Osteocyte (in vitro differentiated cells): ENCODE measurements at regions not wholly inside any gene's neighbourhood (a gene's known extent, or its start where the extent isn't known, plus 50 kb on each side); places are given as distances from the start of the nearest gene placed in this dataset.

Experiments
- DNase-seq: peaks from one replicate; pipeline ENCODE4 v3.0.0; 2021; ENCODE audit warnings: mixed read lengths; ENCODE audit not compliant: unreplicated experiment; ENCODE audit errors: extremely low spot score
- H3K27ac Mint-ChIP-seq: one replicate; pipeline ENCODE4 v1.8.0; 2021; ENCODE audit warnings: mild to moderate bottlenecking, mixed read lengths; ENCODE audit not compliant: unreplicated experiment
- H3K27me3 Mint-ChIP-seq: one replicate; pipeline ENCODE4 v1.8.0; 2021; ENCODE audit warnings: mixed read lengths; ENCODE audit not compliant: unreplicated experiment
- H3K36me3 Mint-ChIP-seq: one replicate; pipeline ENCODE4 v1.8.0; 2021; ENCODE audit warnings: mixed read lengths; ENCODE audit not compliant: unreplicated experiment
- H3K4me1 Mint-ChIP-seq: one replicate; pipeline ENCODE4 v1.8.0; 2021; ENCODE audit warnings: mixed read lengths; ENCODE audit not compliant: unreplicated experiment
- H3K4me3 Mint-ChIP-seq: one replicate; pipeline ENCODE4 v1.8.0; 2021; ENCODE audit warnings: mild to moderate bottlenecking, moderate library complexity, mixed read lengths; ENCODE audit not compliant: unreplicated experiment
- H3K9me3 Mint-ChIP-seq: one replicate; pipeline ENCODE4 v1.8.0; 2021; ENCODE audit warnings: mixed read lengths; ENCODE audit not compliant: unreplicated experiment
- TF ChIP-seq, protein P1 (sequence below): fragments of 200-600 bp; sonication (generic); IDR thresholded peaks from 2 replicates; pipeline ENCODE4 v1.5.0; 2021; ENCODE audit warnings: antibody characterized with exemption, mild to moderate bottlenecking, moderate library complexity

DNA sequence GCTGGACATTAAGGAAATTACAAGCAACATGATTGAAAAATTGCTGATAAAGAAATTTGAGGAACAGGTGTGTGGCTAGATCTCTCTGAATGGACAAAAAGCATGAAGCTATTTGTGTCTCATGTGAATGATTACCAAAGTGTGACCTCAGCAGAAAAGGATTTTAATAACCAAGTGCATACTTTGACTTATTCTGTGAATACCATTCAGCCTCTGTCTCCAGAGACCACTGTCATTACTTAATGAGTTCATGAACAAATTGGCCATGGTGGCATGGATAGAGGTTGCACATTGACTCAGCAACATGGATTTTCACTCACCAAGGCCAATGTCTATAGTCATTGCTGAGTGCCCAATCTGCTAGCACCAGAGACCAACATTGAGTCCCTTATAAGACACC is 874.6 kb upstream of the POT1 start:
- Mint-ChIP-seq H3K27me3 (no peaks in the 10 kb centered on the region), H3K4me3 (no peak overlapping the region), H3K4me1 (no peaks in the 10 kb centered on the region), H3K9me3 (peaks cover 3% of the 10 kb centered on the region), H3K36me3 (no peaks in the 10 kb centered on the region), H3K27ac (no peak overlapping the region)
- TF ChIP-seq, protein P1, sequence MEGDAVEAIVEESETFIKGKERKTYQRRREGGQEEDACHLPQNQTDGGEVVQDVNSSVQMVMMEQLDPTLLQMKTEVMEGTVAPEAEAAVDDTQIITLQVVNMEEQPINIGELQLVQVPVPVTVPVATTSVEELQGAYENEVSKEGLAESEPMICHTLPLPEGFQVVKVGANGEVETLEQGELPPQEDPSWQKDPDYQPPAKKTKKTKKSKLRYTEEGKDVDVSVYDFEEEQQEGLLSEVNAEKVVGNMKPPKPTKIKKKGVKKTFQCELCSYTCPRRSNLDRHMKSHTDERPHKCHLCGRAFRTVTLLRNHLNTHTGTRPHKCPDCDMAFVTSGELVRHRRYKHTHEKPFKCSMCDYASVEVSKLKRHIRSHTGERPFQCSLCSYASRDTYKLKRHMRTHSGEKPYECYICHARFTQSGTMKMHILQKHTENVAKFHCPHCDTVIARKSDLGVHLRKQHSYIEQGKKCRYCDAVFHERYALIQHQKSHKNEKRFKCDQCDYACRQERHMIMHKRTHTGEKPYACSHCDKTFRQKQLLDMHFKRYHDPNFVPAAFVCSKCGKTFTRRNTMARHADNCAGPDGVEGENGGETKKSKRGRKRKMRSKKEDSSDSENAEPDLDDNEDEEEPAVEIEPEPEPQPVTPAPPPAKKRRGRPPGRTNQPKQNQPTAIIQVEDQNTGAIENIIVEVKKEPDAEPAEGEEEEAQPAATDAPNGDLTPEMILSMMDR, result no peak
- DNase-seq, result no peak

DNA sequence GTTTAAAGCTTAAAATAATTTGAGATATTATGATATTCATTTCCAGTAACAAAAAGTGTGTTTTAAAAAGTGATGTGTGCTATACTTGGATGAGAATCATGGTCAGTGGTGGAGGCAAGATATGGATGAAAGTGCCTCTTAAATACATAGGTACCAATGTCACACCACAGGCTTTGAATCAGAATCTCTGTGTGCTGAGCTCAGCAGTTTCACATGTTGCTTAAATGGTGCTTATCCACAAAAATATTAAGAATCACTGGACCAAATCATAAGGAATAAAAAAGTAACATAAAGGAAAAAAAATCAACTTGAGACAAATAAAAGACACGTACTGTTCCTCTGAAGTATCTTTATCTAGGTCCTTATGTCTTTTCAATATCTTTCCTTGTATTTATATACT is 850.5 kb upstream of the POT1 start:
- Mint-ChIP-seq H3K4me1 (peaks cover 6% of the 10 kb centered on the region), H3K9me3 (no peaks in the 10 kb centered on the region), H3K4me3 (no peak overlapping the region), H3K36me3 (no peaks in the 10 kb centered on the region), H3K27me3 (peaks cover 2% of the 10 kb centered on the region), H3K27ac (no peak overlapping the region)
- TF ChIP-seq, protein P1, result no peak
- DNase-seq, result no peak

DNA sequence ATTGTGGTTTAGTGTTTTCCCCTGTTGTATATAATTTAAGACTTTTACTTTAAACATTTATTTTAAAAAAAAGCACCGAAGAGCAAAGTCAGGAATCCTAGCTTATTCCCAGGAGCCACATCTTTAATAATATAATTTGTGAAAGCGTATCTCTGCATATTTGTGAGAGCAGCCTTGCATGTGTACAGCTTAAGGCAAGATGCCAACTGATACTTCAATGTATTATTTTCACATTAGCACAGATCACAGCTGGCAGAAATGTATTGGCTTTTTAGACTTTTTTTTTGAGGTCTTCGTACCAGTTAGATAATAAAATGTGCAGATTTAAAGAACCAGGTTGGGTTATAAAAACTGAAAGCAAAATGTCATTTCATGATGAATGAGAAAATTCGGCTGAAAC is 845.7 kb upstream of the POT1 start:
- TF ChIP-seq, protein P1, result no peak
- no peak overlapping the region for H3K4me3 Mint-ChIP-seq
- no peak overlapping the region for H3K27ac Mint-ChIP-seq
- peaks cover 2% of the 10 kb centered on the region for H3K27me3 Mint-ChIP-seq
- peaks cover 6% of the 10 kb centered on the region for H3K4me1 Mint-ChIP-seq
- no peaks in the 10 kb centered on the region for H3K9me3 Mint-ChIP-seq
- no peak for DNase-seq
- no peaks in the 10 kb centered on the region for H3K36me3 Mint-ChIP-seq

DNA sequence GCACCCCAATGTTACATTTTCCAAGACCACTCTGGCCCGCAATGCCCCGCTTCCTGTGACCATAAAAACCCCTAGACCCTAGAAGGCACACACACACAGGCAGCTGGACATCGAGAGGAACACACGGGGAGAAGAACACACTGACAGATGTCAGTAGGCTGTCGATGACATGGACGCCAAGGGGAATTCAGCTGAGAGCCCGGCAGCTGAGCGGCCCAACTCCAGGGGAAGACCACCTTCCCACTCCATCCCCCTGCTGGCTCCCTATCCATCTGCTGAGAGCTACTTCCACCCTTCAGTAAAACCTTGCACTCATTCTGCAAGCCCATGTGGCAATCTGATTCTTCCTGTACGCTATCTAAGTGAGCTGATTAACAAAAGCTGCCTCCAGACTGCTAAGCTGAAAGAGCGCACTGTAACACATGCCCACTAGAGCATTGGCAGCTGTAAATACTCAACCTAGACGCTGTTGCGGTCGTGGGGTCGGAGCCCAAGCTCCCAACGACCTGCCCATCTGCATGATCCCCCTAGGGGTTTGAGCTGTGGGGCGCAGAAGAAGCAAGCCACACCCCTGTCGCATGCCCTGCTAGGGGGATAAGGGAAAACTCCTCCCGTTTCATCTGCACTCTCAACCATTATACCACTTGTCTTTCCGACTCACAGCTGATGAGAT is 843.6 kb upstream of the POT1 start:
- Mint-ChIP-seq H3K9me3 (no peaks in the 10 kb centered on the region), H3K4me1 (peaks cover 6% of the 10 kb centered on the region), H3K4me3 (no peak overlapping the region), H3K36me3 (no peaks in the 10 kb centered on the region), H3K27ac (no peak overlapping the region), H3K27me3 (no peaks in the 10 kb centered on the region)
- TF ChIP-seq, protein P1, result no peak
- DNase-seq, result no peak

DNA sequence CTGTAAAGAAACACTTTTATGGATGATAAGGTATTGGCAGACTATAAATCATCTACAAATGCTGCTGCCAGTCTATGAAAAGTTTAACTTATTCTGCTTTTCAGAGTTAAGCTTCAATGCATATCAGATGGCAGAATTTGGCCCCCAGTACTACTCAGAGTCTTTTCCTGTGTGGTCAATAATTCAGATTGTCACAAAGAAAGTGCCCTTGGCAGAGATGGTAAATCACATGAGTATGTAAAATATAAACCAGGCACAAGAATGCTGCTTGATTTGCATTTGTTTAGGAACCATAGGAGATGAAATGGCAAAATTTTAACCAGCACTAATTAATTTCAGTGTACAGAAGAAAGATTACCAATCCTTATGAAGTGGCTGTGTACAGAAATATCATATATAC is 818.3 kb upstream of the POT1 start:
- no peaks in the 10 kb centered on the region for H3K4me1 Mint-ChIP-seq
- H3K9me3 Mint-ChIP-seq, result peaks cover 8% of the 10 kb centered on the region
- no peak for DNase-seq
- no peaks in the 10 kb centered on the region for H3K36me3 Mint-ChIP-seq
- TF ChIP-seq, protein P1, result no peak
- H3K27ac Mint-ChIP-seq, result no peak overlapping the region
- no peak overlapping the region for H3K4me3 Mint-ChIP-seq
- H3K27me3 Mint-ChIP-seq, result no peaks in the 10 kb centered on the region
